ENCODE measurements at regions not wholly inside any gene's neighbourhood (a gene's known extent, or its start where the extent isn't known, plus 50 kb on each side); places are given as distances from the start of the nearest gene placed in this dataset.

DNA sequence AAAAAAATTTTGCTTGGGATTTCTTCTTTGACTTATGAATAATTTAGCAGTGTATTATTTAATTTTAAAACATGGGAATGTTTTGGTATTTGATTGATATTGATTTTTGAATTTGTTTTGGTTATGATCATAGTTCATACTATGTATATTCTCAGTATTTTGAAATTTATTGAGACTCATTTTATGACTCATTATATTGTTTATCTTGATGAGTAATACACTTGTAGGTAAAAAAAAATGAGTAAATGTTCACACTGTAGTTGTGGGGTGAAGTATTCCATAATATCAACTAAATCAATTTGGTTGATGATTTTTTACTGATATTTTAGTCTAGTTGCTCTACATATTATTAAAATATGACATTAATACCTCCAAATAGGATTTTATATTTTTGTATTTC lies 1142.2 kb downstream of the ADGRL3 start:
- DNase-seq (ENCODE audit: low read depth in 1 of 2, low spot score in 1 of 2) = no peak
- TF ChIP-seq JUND (IDR thresholded peaks at IDR 0.05; ENCODE audit: low read depth) = no peak
- in situ Hi-C loops (cut with HindIII; ENCODE audit: low pct_unique_long_range_greater_than_20kb, low sequenced_read_pairs) = no loop called here

DNA sequence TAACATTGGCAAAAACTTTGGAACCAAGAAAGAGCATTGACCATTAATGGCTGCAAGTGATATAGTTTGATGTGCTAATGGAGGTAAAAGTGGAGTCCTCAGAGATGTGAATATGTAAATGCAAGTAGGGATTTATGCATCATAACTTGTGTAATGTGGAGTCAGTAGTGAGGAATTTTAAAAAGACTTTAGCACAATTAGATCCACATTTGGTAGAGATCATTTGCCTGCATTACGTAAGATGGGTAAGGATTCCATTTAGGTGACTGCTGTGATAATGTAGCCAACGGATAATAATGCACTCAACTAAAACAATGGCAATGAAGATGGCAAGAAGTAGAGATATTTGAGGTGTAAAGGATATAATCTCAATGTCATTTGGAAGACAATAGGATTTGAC lies 1128.4 kb downstream of the ADGRL3 start:
- no peak for DNase-seq (ENCODE audit: low read depth in 1 of 2, low spot score in 1 of 2)
- in situ Hi-C loops (cut with HindIII; ENCODE audit: low pct_unique_long_range_greater_than_20kb, low sequenced_read_pairs) = no loop called here
- TF ChIP-seq JUND (IDR thresholded peaks at IDR 0.05; ENCODE audit: low read depth) = no peak

DNA sequence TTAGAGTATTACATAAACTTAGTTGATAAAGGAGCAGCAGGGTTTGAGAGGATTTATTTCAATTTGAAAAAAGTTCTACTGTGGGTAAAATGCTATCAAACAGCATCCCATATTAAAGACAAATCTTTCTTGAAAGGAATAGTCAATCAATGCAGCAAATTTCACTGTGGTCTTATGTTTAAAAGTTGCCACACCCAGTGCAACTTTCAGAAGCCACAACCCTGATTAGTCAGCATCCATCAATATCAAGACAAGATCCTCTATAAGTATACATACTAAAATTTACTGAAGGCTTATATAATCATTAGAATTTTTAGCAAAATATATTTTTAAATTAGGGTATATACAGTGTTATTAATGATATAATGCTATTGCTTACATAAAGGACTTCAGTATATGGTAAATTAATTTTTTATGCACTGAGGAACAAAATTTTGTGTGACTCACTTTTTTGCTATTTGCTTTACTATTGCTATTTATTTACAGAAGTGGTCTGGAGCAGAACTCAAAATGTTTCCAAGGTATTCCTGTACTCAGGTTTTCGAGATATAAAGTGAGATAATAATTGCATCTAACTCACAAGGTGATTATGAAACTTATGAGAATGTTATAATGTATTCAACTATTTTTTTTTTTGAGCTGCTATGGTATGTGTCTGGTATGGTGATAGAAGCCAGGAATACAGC lies 1127.6 kb downstream of the ADGRL3 start:
- no peak for DNase-seq (ENCODE audit: low read depth in 1 of 2, low spot score in 1 of 2)
- TF ChIP-seq JUND (IDR thresholded peaks at IDR 0.05; ENCODE audit: low read depth) = no peak
- in situ Hi-C loops (cut with HindIII; ENCODE audit: low pct_unique_long_range_greater_than_20kb, low sequenced_read_pairs) = no loop called here

DNA sequence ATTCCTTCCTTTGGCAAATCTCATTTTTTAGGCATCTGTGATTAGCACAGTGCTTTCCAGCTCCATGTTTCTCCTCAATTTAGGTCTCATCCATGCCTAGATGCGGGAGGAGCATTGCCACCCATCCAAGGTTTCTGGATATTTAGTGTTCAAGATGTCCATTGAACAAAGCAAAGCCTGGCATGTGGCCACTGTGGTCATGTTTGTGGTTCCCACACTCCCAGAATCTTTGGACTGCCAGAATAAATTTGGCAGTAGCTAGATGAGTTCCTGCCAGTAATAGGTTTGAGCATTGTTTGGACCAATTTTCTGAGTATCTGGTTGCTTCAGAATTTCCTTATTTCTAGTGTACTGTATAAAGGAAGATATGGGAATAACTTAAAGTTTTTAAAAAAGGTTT lies 1124.1 kb downstream of the ADGRL3 start:
- in situ Hi-C loops (cut with HindIII; ENCODE audit: low pct_unique_long_range_greater_than_20kb, low sequenced_read_pairs) = no loop called here
- DNase-seq (ENCODE audit: low read depth in 1 of 2, low spot score in 1 of 2) = peak in 1 of 2 experiments; percentile 6
- no peak for TF ChIP-seq JUND (IDR thresholded peaks at IDR 0.05; ENCODE audit: low read depth)

DNA sequence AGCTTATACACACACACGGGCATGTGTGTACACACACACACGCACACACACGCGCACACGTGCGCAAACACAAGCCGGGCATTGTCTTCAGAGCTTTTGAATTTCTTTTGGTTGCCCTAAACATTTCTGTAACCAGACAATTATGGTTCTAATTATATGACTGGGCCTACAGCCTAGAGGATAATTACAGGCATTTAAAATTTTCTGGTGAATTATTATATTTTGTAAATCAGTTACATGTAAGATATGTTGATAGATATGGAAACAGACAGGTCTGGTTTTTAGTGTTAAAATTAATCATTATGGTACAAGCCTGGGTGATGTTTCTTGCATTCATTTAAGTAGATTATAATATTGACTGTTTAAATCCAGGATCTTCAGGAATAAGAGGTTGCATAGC lies 1120.5 kb downstream of the ADGRL3 start:
- TF ChIP-seq JUND (IDR thresholded peaks at IDR 0.05; ENCODE audit: low read depth) = no peak
- no peak for DNase-seq (ENCODE audit: low read depth in 1 of 2, low spot score in 1 of 2)
- in situ Hi-C loops (cut with HindIII; ENCODE audit: low pct_unique_long_range_greater_than_20kb, low sequenced_read_pairs) = no loop called here

DNA sequence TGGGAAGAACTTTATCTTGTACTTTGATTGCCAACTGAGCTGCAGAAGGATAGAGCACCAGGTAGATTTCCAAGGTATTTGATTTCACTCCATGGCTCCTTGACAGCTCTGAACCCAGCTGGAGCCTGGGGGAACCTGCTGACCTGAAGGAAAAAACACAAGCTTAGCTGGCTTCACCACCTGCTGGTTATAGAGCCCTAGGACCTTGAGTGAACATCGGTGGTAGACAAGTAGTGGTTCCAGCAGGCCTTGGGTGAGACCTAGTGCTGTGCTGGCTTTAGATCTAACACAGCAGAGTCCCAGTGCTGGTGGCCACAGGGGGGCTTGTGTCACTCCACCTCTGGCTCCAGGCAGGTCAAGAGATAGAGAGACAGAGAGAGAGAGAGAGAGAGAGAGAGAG lies 1102.6 kb downstream of the ADGRL3 start:
- no peak for DNase-seq (ENCODE audit: low read depth in 1 of 2, low spot score in 1 of 2)
- in situ Hi-C loops (cut with HindIII; ENCODE audit: low pct_unique_long_range_greater_than_20kb, low sequenced_read_pairs) = no loop called here
- no peak for TF ChIP-seq JUND (IDR thresholded peaks at IDR 0.05; ENCODE audit: low read depth)

DNA sequence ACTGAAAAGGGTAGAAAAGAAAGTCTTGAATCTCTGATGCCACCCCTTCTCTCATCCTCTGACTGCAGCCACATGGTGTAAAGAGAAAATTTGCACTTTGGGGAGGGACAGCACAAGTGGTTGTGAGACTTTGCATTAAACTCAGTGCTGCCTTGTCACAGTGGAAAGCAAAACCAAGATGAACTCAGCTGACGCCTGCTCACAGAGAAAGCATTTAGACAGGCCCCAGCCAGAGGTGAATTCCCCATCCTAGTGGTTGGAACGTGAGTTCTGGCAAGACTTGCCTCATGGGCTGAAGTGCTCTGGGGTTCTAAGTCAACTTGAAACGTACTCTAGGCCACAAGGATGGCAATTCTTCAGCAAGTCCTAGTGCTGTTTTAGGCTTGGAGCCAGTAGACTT lies 1101.4 kb downstream of the ADGRL3 start:
- in situ Hi-C loops (cut with HindIII; ENCODE audit: low pct_unique_long_range_greater_than_20kb, low sequenced_read_pairs) = no loop called here
- DNase-seq (ENCODE audit: low read depth in 1 of 2, low spot score in 1 of 2) = no peak

DNA sequence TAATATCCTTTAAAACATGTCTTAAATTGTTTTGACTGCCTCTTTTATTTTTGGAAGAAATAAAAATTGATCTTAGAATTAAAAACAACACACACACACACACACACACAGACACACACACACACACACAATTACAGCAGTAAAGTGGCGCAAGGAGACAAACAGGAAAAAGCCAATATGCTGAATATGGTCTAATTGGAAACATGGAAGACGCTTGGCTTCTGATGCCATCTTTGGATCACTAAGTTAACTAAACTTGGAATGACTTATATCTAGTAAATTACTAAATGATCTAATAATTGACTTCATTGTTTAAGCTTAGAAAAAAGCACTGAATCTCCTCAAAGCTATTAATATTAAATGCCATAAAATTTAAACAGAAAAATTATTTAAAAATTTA lies 1093.4 kb downstream of the ADGRL3 start:
- DNase-seq (ENCODE audit: low read depth in 1 of 2, low spot score in 1 of 2) = no peak
- TF ChIP-seq JUND (IDR thresholded peaks at IDR 0.05; ENCODE audit: low read depth) = no peak
- in situ Hi-C loops (cut with HindIII; ENCODE audit: low pct_unique_long_range_greater_than_20kb, low sequenced_read_pairs) = no loop called here

More for the DNA sequence above, 1101.4 kb downstream of the ADGRL3 start:
- TF ChIP-seq JUND (IDR thresholded peaks at IDR 0.05; ENCODE audit: low read depth) = no peak

DNA sequence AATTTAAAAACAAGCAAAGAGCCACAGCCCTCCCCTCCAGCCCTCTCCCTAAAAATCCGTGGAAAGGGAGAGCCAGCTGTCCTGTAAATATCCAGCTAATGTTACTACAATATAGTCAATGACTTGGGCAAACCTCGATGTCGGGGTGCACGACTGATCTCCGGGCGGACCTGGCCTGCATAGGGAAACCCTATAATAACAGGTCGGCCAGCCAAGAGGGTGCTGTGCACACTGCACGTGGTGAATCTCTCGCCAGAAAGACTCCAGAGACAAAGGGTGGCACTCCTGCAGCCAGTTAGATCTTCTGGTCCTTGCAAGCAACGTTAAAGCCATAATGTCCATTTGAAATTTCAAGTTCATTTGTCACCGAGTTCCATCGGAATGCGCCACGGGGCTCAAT lies 1092.8 kb downstream of the ADGRL3 start:
- in situ Hi-C loops (cut with HindIII; ENCODE audit: low pct_unique_long_range_greater_than_20kb, low sequenced_read_pairs) = no loop called here
- no peak for DNase-seq (ENCODE audit: low read depth in 1 of 2, low spot score in 1 of 2)
- no peak for TF ChIP-seq JUND (IDR thresholded peaks at IDR 0.05; ENCODE audit: low read depth)

DNA sequence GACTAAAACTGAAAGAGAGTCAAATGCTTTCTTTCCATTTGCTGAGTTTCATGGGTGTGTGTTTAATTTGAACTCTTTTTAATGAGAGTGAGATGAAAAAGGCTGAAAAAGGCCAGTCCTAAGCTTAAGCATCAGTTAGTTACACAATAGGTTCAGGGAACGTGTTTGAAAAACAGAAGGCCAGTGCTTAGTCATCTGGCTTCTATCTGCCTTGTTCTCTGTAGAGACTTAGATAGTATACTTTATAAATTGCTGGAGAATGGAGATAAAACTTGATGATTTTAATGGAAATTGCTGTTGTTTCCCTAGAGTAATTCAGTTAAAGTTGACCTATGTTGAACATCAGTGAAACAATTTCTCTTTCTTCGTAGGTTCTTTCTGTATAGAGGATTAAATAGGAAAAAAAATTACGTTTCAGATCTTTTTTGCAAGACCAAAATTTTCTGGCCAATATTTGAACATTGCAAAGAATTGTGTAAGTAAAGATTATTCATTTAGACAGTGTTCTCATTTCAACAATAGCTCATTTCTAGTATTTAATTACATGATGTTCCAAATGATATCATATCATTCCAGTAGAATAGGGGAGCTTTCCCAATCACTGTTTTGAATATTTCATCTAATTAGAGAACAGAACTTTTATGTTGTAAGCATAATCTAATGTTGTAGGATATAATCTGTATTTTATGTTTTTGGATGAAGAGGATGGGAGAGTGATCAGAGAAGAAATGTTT lies 1088.8 kb downstream of the ADGRL3 start:
- TF ChIP-seq JUND (IDR thresholded peaks at IDR 0.05; ENCODE audit: low read depth) = no peak
- in situ Hi-C loops (cut with HindIII; ENCODE audit: low pct_unique_long_range_greater_than_20kb, low sequenced_read_pairs) = no loop called here

DNA sequence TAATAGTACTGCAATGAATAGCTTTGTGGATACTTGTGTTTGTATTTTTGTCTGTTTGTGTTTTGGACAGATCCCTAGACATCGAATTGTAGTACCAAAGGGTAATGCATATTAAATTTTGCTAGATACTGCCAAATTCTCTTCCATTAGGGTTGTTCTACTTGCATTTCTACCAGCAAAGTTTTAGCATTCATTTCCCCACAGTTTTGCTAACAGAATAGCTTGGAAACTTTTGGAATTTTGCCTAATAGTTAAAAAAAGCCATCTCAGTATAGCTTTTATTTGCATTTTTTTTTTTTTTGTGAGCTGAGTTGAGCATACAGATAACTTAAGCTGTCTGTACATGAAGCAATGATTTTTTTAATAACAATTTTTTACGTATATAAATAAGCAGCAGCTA lies 1084.9 kb downstream of the ADGRL3 start:
- DNase-seq (ENCODE audit: low read depth in 1 of 2, low spot score in 1 of 2) = no peak
- TF ChIP-seq JUND (IDR thresholded peaks at IDR 0.05; ENCODE audit: low read depth) = no peak
- in situ Hi-C loops (cut with HindIII; ENCODE audit: low pct_unique_long_range_greater_than_20kb, low sequenced_read_pairs) = no loop called here

More for the DNA sequence above, 1088.8 kb downstream of the ADGRL3 start:
- no peak for DNase-seq (ENCODE audit: low read depth in 1 of 2, low spot score in 1 of 2)

DNA sequence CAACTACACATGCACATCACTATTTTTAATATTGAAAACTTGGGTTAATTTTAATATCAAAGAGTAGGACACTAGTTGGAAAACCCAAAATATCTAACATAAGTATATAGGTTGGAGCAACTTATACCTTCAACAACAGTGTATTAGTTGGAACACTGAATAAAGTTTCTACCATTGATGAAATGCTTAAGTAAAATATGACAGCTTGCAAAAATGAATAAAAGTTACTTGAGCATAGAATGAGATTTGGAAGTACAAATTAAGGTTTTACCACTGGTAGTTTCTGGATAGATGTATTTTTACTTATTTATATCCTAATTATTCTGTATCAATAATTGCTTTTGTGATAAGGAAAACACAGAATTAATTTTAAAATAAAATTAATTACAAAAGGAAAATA lies 1079.6 kb downstream of the ADGRL3 start:
- no peak for TF ChIP-seq JUND (IDR thresholded peaks at IDR 0.05; ENCODE audit: low read depth)
- in situ Hi-C loops (cut with HindIII; ENCODE audit: low pct_unique_long_range_greater_than_20kb, low sequenced_read_pairs) = no loop called here
- DNase-seq (ENCODE audit: low read depth in 1 of 2, low spot score in 1 of 2) = no peak

DNA sequence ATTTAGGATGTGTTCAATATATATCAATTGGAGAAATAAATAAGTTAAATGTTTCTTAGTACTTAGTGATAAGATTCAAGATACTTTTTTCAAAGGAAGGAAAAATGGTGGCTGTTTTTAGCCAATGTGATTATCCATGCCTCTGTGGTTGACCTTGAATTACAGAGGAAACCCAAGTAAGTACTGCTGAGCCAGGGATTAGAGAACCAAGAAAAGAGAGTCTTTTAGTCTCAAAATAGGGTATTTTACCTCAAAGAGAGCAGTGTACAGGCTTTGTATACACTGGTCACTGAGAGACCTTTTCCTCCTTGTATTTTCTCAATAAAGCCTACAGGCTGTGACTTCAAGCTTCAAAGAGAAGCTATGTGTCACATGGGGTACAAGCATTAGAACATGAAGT lies 1075.3 kb downstream of the ADGRL3 start:
- no peak for DNase-seq (ENCODE audit: low read depth in 1 of 2, low spot score in 1 of 2)
- in situ Hi-C loops (cut with HindIII; ENCODE audit: low pct_unique_long_range_greater_than_20kb, low sequenced_read_pairs) = no loop called here
- TF ChIP-seq JUND (IDR thresholded peaks at IDR 0.05; ENCODE audit: low read depth) = no peak

Data from T47D (cell line).